A673 (cell line): ENCODE measurements at regions not wholly inside any gene's neighbourhood (a gene's known extent, or its start where the extent isn't known, plus 50 kb on each side); places are given as distances from the start of the nearest gene placed in this dataset.

ENCODE experiments used
- BruUV-seq: library from RNA; stranded (reverse); fragments of 400-500 nt; replicated peaks from 2 replicates; lab custom pipeline; 2021; lab: Mats Ljungman, UMichigan
- CTCF ChIA-PET: fragments of 300-600 bp; sonication (Branson Sonifier 250); formaldehyde crosslinking; loops from one replicate; lab custom pipeline; 2022; ENCODE audit warnings: antibody characterized with exemption; lab: Charles Lee
- POLR2A ChIA-PET: fragments of 300-600 bp; sonication (Branson Sonifier 250); formaldehyde crosslinking; loops from one replicate; lab custom pipeline; 2022; ENCODE audit warnings: antibody characterized with exemption; ENCODE audit not compliant: low non-redundant PET; lab: Charles Lee
- DNase-seq: peaks from one replicate; pipeline ENCODE4 v3.0.0-alpha.2; 2015; ENCODE audit warnings: low spot score
- H3K27ac ChIP-seq: fragments of 200-600 bp; sonication (generic); 2 replicates; pipeline ENCODE4 v1.5.1; 2016; ENCODE audit warnings: mixed run types, low read depth, mild to moderate bottlenecking, mixed read lengths, antibody characterized with exemption, low read length; ENCODE audit not compliant: poor library complexity, severe bottlenecking
- H3K27me3 ChIP-seq: fragments of 200-600 bp; sonication (generic); replicated peaks from 2 replicates; pipeline ENCODE4 v1.6.1; 2017; ENCODE audit warnings: mixed run types, low read depth, mild to moderate bottlenecking, mixed read lengths, antibody characterized with exemption, low read length; ENCODE audit not compliant: insufficient read depth, poor library complexity
- H3K36me3 ChIP-seq: fragments of 200-600 bp; sonication (generic); 2 replicates; pipeline ENCODE4 v1.6.1; 2016; ENCODE audit warnings: mixed run types, mild to moderate bottlenecking, mixed read lengths, antibody characterized with exemption, low read length; ENCODE audit not compliant: insufficient read depth, poor library complexity, severe bottlenecking
- H3K4me1 ChIP-seq: fragments of 200-600 bp; sonication (generic); 2 replicates; pipeline ENCODE4 v1.6.1; 2017; ENCODE audit warnings: mixed run types, mild to moderate bottlenecking, mixed read lengths, antibody characterized with exemption, low read length; ENCODE audit not compliant: insufficient read depth, poor library complexity, severe bottlenecking
- H3K4me3 ChIP-seq: fragments of 200-600 bp; sonication (generic); 2 replicates; pipeline ENCODE4 v1.5.1; 2016; ENCODE audit warnings: low read depth, mixed run types, mild to moderate bottlenecking, mixed read lengths, low read length; ENCODE audit not compliant: poor library complexity, severe bottlenecking
- H3K9me3 ChIP-seq: fragments of 200-600 bp; sonication (generic); 2 replicates; pipeline ENCODE4 v1.6.1; 2016; ENCODE audit warnings: mixed run types, low read depth, mild to moderate bottlenecking, mixed read lengths, antibody characterized with exemption, low read length; ENCODE audit not compliant: poor library complexity, severe bottlenecking
- EZH2 ChIP-seq: fragments of 200-600 bp; sonication (generic); IDR thresholded peaks from 2 replicates; pipeline ENCODE4 v1.6.1; 2017; ENCODE audit warnings: borderline replicate concordance, low read depth, mild to moderate bottlenecking, mixed read lengths, antibody characterized with exemption, low read length; ENCODE audit not compliant: poor library complexity, severe bottlenecking
- intact Hi-C: fragments of 100-400 bp; cut with micrococcal nuclease; formaldehyde crosslinking; loops from one replicate; pipeline ENCODE4 v1.10.0; 2022; ENCODE audit not compliant: unreplicated experiment
- TF ChIP-seq, protein P1 (sequence below): fragments of 300-800, 200-600 bp; sonication (generic); conservative IDR thresholded peaks from 2 replicates; pipeline ENCODE4 v1.5.1; 2017; ENCODE audit warnings: low read depth, mild to moderate bottlenecking, antibody characterized with exemption, low read length, moderate library complexity, mixed read lengths

DNA sequence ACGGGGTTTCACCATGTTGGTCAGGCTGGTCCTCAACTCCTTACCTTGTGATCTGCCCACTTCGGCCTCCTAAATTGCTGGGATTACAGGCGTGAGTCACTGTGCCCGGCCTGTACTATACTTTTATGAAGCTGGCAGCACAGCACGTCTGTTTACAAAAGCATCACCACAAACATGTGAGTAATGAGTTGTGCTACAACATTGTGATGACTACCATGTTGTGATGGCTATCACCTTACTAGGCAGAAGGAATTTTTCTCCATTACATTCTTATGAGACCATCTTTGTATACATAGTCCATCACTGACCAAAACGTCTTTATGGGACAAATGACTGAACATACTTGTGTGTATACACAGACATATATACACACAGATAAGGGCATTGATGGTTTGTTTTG lies 1019.0 kb downstream of the CDH18 start:
- Histone ChIP-seq H3K36me3 (no peaks in the 10 kb centered on the region), H3K9me3 (no peaks in the 10 kb centered on the region), H3K4me3 (no peak overlapping the region), H3K4me1 (no peaks in the 10 kb centered on the region), H3K27me3 (no peaks in the 10 kb centered on the region), H3K27ac (no peak overlapping the region)
- TF ChIP-seq EZH2, result no peak
- TF ChIP-seq, protein P1, sequence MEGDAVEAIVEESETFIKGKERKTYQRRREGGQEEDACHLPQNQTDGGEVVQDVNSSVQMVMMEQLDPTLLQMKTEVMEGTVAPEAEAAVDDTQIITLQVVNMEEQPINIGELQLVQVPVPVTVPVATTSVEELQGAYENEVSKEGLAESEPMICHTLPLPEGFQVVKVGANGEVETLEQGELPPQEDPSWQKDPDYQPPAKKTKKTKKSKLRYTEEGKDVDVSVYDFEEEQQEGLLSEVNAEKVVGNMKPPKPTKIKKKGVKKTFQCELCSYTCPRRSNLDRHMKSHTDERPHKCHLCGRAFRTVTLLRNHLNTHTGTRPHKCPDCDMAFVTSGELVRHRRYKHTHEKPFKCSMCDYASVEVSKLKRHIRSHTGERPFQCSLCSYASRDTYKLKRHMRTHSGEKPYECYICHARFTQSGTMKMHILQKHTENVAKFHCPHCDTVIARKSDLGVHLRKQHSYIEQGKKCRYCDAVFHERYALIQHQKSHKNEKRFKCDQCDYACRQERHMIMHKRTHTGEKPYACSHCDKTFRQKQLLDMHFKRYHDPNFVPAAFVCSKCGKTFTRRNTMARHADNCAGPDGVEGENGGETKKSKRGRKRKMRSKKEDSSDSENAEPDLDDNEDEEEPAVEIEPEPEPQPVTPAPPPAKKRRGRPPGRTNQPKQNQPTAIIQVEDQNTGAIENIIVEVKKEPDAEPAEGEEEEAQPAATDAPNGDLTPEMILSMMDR, result no peak
- BruUV-seq, result no TSS peak
- DNase-seq, result no peak
- CTCF ChIA-PET, result no interaction called here
- intact Hi-C loops, result no loop called here
- POLR2A ChIA-PET, result no interaction called here

DNA sequence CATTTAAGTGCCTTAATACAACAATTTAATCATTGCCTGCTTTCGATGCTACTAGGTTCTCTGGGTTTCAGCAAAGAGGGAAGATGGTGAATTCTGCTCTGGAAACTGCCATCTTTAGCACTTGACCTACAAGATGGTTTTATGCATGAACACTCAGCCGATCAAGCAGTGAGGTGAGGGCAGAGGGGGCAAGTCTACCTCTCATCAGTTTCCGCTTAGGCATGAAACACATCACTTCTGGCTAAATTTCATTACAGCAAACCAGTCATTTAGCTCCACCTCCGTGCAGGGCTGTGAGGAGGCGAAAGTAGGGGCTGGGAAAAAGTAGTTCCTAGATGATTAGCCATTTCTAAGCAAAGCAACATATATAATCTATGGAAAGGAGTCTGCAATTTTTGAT lies 1018.0 kb downstream of the CDH18 start:
- DNase-seq, result no peak
- TF ChIP-seq EZH2, result no peak
- TF ChIP-seq, protein P1, result no peak
- H3K27ac ChIP-seq, result no peak overlapping the region
- intact Hi-C loops, result no loop called here
- no peaks in the 10 kb centered on the region for H3K36me3 ChIP-seq
- CTCF ChIA-PET, result no interaction called here
- no peaks in the 10 kb centered on the region for H3K4me1 ChIP-seq
- no peaks in the 10 kb centered on the region for H3K27me3 ChIP-seq
- H3K9me3 ChIP-seq, result no peaks in the 10 kb centered on the region
- H3K4me3 ChIP-seq, result no peak overlapping the region
- no TSS peak for BruUV-seq
- POLR2A ChIA-PET, result no interaction called here

DNA sequence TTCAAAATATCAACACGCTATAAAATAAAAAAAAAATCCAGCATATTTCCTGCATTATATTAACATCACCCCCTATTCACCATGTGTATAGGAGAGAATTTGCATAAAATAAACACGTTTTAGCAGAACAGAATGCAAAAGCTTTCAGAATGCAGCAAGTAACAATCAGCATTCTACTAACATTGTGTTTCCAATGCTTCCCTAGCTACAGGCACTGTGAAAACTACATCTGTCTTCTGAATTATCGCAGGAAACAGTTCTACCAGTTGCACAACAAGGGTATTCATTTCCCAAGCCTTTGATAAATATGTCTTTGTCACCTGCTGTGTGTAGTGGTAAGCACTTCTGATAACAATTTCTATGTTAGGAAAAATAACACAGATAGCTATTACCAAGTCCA lies 1015.8 kb downstream of the CDH18 start:
- Histone ChIP-seq H3K9me3 (no peaks in the 10 kb centered on the region), H3K27me3 (no peaks in the 10 kb centered on the region), H3K4me1 (no peaks in the 10 kb centered on the region), H3K27ac (no peak overlapping the region), H3K36me3 (no peaks in the 10 kb centered on the region), H3K4me3 (no peak overlapping the region)
- CTCF ChIA-PET, result no interaction called here
- BruUV-seq, result no TSS peak
- TF ChIP-seq, protein P1, result no peak
- no peak for TF ChIP-seq EZH2
- no peak for DNase-seq
- intact Hi-C loops, result no loop called here
- POLR2A ChIA-PET, result no interaction called here
